GM12892 (cell line): ENCODE measurements at regions not wholly inside any gene's neighbourhood (a gene's known extent, or its start where the extent isn't known, plus 50 kb on each side); places are given as distances from the start of the nearest gene placed in this dataset.

ENCODE experiments used
- POLR2A ChIP-seq: IDR thresholded peaks from 2 replicates; pipeline ENCODE4 v1.6.1; 2011; ENCODE audit warnings: low read depth, low read length, control low read depth
- POLR2AphosphoS5 ChIP-seq: IDR thresholded peaks from 2 replicates; pipeline ENCODE4 v1.6.1; 2011; ENCODE audit warnings: low read depth, low read length, control low read depth
- TAF1 ChIP-seq: IDR thresholded peaks from 2 replicates; pipeline ENCODE4 v1.6.1; 2011; ENCODE audit warnings: low read depth, mild to moderate bottlenecking, control low read depth, low read length, borderline replicate concordance

- TF ChIP-seq POLR2A (no peak), POLR2AphosphoS5 (no peak), TAF1 (no peak)
These were observed 63.3 kb upstream of the ARHGAP29 start for GRCh38 chr1:94300731-94301130.
